Gastrocnemius medialis (tissue), 4 donors: ENCODE measurements at regions not wholly inside any gene's neighbourhood (a gene's known extent, or its start where the extent isn't known, plus 50 kb on each side); places are given as distances from the start of the nearest gene placed in this dataset.
A peak's percentile ranks its signal among the peaks of the same experiment; 100 is the strongest.

Source experiments
- ATAC-seq, 2 donors: fragments of 150-250 bp; one replicate each; pipeline ENCODE4 v1.9.1; 2016
- DNase-seq, 2 donors: peaks; one replicate each; pipeline ENCODE4 v3.0.0-alpha.2; 2019
- H3K27ac ChIP-seq, 4 donors: fragments of 200-600 bp; sonication (generic); 1 replicate in 1 of 4; 2 replicates in 3 of 4; pipeline ENCODE4 v1.5.1; 2016 to 2018; ENCODE audit warnings: mild to moderate bottlenecking in 2 of 4, moderate library complexity in 1 of 4
- H3K27me3 ChIP-seq, 3 donors: fragments of 200-600 bp; sonication (generic) in 2 of 3; 1 replicate in 1 of 3; 2 replicates in 2 of 3; pipeline versions ENCODE4 v1.5.1 to v1.6.0; 2016 to 2019; ENCODE audit warnings: mild to moderate bottlenecking in 1 of 3, moderate library complexity in 1 of 3
- H3K36me3 ChIP-seq, 2 donors: fragments of 200-600 bp; sonication (generic) in 1 of 2; one replicate each; pipeline ENCODE4 v1.5.1; 2017 to 2018
- H3K4me1 ChIP-seq, 2 donors: fragments of 200-600 bp; sonication (generic) in 1 of 2; one replicate each; pipeline ENCODE4 v1.5.1; 2016 to 2017; ENCODE audit warnings: mild to moderate bottlenecking in 2 of 2
- H3K4me3 ChIP-seq, 4 donors: fragments of 200-600 bp; sonication (generic) in 3 of 4; 1 replicate in 1 of 4; 2 replicates in 3 of 4; pipeline ENCODE4 v1.5.1; 2016 to 2019; ENCODE audit warnings: mild to moderate bottlenecking in 2 of 4
- H3K9me3 ChIP-seq, 3 donors: fragments of 200-600 bp; sonication (generic) in 2 of 3; 1 replicate in 1 of 3; 2 replicates in 2 of 3; pipeline ENCODE4 v1.5.1; 2016 to 2019
- POLR2A ChIP-seq, 2 donors: fragments of 450-650 bp; IDR thresholded peaks; one replicate each; pipeline ENCODE4 v1.6.1; 2017; ENCODE audit warnings: antibody characterized with exemption in 2 of 2, mild to moderate bottlenecking in 2 of 2, moderate library complexity in 2 of 2
- in situ Hi-C, 4 donors: fragments of 200-750 bp; cut with MboI; loops; one replicate each; pipeline versions ENCODE4 v1.15.0 to v1.8.0; 2017; ENCODE audit warnings: low sequenced_read_pairs in 4 of 4
- intact Hi-C: fragments of 100-400 bp; cut with DNase I; formaldehyde crosslinking; loops from one replicate; pipeline ENCODE4 v1.15.1; 2023; ENCODE audit warnings: low total_unique reads
- TF ChIP-seq, protein P1 (sequence below), 5 experiments: fragments of 450-650 bp in 3 of 5; fragments of 200-600 bp in 2 of 5; sonication (generic) in 2 of 5; IDR thresholded peaks in 4 of 5; conservative IDR thresholded peaks in 1 of 5; 1 replicate in 4 of 5; 2 replicates in 1 of 5; pipeline ENCODE4 v1.5.1; 2016 to 2019; ENCODE audit warnings: antibody characterized with exemption in 5 of 5, mild to moderate bottlenecking in 3 of 5, moderate library complexity in 3 of 5

DNA sequence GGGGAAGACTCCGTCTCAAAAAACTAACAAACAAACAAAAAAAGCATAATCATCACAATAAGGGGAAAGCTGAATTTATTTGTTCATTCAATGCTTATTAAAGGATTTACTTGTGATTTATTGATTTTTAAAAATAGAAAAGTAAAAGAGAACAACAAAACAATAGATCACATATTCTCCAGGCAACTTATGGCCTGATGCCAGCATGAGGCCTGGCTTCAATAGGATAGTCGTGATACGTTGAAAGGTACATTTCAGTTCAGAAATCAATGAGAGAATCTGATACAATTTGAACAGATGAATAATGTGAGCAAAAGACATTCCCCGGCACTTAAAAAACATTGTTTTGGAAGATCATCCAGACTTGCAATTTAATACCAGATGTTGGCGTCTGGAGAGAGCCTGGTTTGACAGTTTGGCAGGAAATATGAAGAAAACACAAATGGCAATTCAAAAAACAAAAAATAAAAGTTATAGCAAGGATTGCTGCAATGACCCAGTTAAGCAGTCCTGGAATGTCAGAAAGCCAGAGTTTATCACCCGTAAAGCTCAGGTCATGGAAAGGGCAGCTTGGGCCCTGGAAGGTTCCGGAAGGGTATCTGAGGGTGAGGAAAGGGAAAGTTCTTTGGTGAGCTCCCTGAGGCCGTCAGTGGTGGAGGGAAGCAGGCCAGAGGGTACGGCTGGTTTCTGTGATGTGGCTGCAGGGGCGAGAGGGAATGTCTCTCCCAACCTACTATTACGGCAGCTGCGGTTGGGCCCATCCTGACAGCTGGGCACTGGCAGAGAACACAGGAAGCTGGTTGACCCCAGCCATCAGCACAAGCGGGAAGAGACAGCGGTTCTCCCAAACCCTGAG is 230.2 kb upstream of the HES1 start:
- in situ Hi-C loops (no loop called here), intact Hi-C loops (no loop called here)
- no peaks in the 10 kb centered on the region for H3K27me3 ChIP-seq
- ATAC-seq (peak; percentile 27 to 45), DNase-seq (no peak)
- H3K9me3 ChIP-seq: no peaks in the 10 kb centered on the region
- TF ChIP-seq, protein P1, sequence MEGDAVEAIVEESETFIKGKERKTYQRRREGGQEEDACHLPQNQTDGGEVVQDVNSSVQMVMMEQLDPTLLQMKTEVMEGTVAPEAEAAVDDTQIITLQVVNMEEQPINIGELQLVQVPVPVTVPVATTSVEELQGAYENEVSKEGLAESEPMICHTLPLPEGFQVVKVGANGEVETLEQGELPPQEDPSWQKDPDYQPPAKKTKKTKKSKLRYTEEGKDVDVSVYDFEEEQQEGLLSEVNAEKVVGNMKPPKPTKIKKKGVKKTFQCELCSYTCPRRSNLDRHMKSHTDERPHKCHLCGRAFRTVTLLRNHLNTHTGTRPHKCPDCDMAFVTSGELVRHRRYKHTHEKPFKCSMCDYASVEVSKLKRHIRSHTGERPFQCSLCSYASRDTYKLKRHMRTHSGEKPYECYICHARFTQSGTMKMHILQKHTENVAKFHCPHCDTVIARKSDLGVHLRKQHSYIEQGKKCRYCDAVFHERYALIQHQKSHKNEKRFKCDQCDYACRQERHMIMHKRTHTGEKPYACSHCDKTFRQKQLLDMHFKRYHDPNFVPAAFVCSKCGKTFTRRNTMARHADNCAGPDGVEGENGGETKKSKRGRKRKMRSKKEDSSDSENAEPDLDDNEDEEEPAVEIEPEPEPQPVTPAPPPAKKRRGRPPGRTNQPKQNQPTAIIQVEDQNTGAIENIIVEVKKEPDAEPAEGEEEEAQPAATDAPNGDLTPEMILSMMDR (IDR thresholded peaks at IDR 0.05 in 4 of 5, conservative IDR thresholded peaks at IDR 0.05 in 1 of 5): no peak
- TF ChIP-seq POLR2A (IDR thresholded peaks at IDR 0.05): no peak
- H3K27ac ChIP-seq: no peak overlapping the region
- no peaks in the 10 kb centered on the region for H3K36me3 ChIP-seq
- no peaks in the 10 kb centered on the region for H3K4me1 ChIP-seq
- no peak overlapping the region for H3K4me3 ChIP-seq

DNA sequence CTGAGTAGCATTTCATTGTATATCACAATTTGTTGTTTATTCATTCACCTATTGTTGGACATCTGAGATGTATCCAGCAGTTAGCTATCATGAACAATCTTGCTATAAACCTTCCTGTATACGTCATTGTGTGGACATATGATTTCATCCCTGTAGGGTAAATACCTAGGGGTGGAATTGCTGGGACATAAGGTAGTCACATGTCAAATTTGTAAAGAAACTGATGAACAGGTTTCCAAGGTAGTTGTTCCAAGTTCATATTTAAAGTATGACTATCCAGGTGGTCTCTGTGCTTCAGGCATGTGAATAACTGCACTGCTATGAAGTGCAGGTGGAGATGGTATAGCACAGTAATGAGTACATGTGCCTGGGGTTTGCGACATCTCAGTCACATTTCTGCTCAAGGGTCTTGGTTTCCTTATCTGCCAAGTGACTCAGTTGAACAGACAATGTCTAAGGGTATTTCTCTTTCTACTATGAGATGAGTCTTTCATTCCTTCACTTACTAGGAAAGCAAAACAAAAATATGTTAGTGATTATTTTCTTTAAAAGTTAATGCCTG is 229.0 kb upstream of the HES1 start:
- in situ Hi-C loops (no loop called here), intact Hi-C loops (no loop called here)
- H3K4me3 ChIP-seq: no peak overlapping the region
- ATAC-seq: no peak
- no peak overlapping the region for H3K27ac ChIP-seq
- no peaks in the 10 kb centered on the region for H3K27me3 ChIP-seq
- no peaks in the 10 kb centered on the region for H3K4me1 ChIP-seq
- no peak for TF ChIP-seq POLR2A (IDR thresholded peaks at IDR 0.05)
- TF ChIP-seq, protein P1 (IDR thresholded peaks at IDR 0.05 in 4 of 5, conservative IDR thresholded peaks at IDR 0.05 in 1 of 5): no peak
- H3K9me3 ChIP-seq: no peaks in the 10 kb centered on the region
- no peaks in the 10 kb centered on the region for H3K36me3 ChIP-seq
- no peak for DNase-seq

DNA sequence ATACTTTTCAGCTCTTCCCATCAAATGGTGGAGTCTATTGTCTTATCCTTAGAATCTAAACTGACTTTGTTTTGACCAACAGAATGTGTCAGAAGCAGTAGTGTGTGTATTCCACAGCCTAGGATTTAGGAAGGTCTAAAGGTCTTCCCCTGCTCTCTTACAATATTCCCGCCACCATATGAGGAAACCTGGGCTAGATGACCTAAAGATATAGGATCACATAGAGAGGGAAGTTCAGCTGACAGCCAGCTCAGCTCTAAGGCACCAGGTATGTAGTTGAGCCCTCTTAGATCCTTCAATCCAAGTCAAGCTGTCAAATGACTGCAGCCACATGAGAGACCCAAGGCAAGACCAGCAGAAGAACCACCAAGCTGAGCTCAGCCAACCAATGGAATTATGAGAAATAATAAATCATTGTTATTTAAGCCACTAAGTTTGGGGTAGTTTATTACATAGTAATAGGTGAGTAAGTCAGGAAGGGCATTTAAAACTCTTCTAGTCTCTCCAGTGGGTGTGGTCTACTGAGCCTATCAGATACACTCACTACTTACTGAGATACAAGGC is 227.7 kb upstream of the HES1 start:
- TF ChIP-seq POLR2A (IDR thresholded peaks at IDR 0.05): no peak
- TF ChIP-seq, protein P1 (IDR thresholded peaks at IDR 0.05 in 4 of 5, conservative IDR thresholded peaks at IDR 0.05 in 1 of 5): no peak
- intact Hi-C loops (no loop called here), in situ Hi-C loops (no loop called here)
- DNase-seq (no peak), ATAC-seq (no peak)
- H3K36me3 ChIP-seq: no peaks in the 10 kb centered on the region
- no peak overlapping the region for H3K4me3 ChIP-seq
- no peaks in the 10 kb centered on the region for H3K27me3 ChIP-seq
- H3K9me3 ChIP-seq: no peaks in the 10 kb centered on the region
- H3K4me1 ChIP-seq: no peaks in the 10 kb centered on the region
- H3K27ac ChIP-seq: no peak overlapping the region

DNA sequence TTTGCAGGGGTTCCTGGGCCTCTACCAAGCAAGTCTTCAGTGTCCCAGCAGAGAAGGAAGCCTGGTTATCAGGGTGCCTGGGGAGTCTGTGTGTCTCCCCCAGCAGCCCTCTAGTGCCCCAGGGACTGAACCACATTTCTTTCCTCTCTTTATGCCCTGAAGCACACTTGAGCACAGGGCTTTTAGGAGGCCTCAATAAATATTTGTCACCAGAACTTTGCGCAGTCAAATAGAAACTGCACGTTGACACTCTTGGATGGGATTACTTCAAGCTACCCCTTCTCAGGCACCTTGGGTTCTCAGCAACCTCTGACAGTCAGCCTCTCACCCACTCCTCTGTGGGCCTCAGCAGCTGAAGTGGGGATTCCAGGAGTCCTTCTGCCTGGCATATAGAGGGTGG is 226.6 kb upstream of the HES1 start:
- Histone ChIP-seq H3K4me3 (no peak overlapping the region), H3K27ac (no peak overlapping the region), H3K36me3 (no peaks in the 10 kb centered on the region), H3K9me3 (no peaks in the 10 kb centered on the region), H3K4me1 (no peaks in the 10 kb centered on the region), H3K27me3 (no peaks in the 10 kb centered on the region)
- ATAC-seq (no peak), DNase-seq (no peak)
- in situ Hi-C loops (no loop called here), intact Hi-C loops (no loop called here)
- TF ChIP-seq POLR2A (IDR thresholded peaks at IDR 0.05): no peak
- TF ChIP-seq, protein P1 (IDR thresholded peaks at IDR 0.05 in 4 of 5, conservative IDR thresholded peaks at IDR 0.05 in 1 of 5): no peak
